Transverse colon (tissue), 4 donors: ENCODE measurements at regions not wholly inside any gene's neighbourhood (a gene's known extent, or its start where the extent isn't known, plus 50 kb on each side); places are given as distances from the start of the nearest gene placed in this dataset.
"Not testable (repeated sequence)": the region's sequence is repeated elsewhere in the genome, so short reads cannot be mapped to it uniquely, and the experiment has no call there.

Experiments used
- DNase-seq: peaks from one replicate; pipeline ENCODE4 v3.0.0-alpha.2; 2019
- H3K27ac ChIP-seq, 4 donors: fragments of 200-600 bp; sonication (generic); 2 replicates each; pipeline ENCODE4 v1.5.1; 2016 to 2018; ENCODE audit warnings: inconsistent platforms in 4 of 4
- H3K27me3 ChIP-seq: fragments of 200-600 bp; sonication (generic); 2 replicates; pipeline ENCODE4 v1.5.1; 2017; ENCODE audit warnings: inconsistent platforms
- H3K36me3 ChIP-seq, 4 donors: fragments of 200-600 bp; sonication (generic); 2 replicates each; pipeline ENCODE4 v1.5.1; 2017 to 2019; ENCODE audit warnings: inconsistent platforms in 4 of 4
- H3K4me1 ChIP-seq, 4 donors: fragments of 200-600 bp; sonication (generic); 2 replicates each; pipeline ENCODE4 v1.5.1; 2017 to 2020; ENCODE audit warnings: inconsistent platforms in 4 of 4
- H3K4me3 ChIP-seq, 4 donors: fragments of 200-600 bp; sonication (generic); 1 replicate in 1 of 4; 2 replicates in 3 of 4; pipeline versions ENCODE4 v1.5.1 to v1.6.1; 2017 to 2019; ENCODE audit warnings: inconsistent platforms in 4 of 4
- H3K9me3 ChIP-seq, 2 donors: fragments of 200-600 bp; sonication (generic); 2 replicates each; pipeline ENCODE4 v1.5.1; 2017 to 2019; ENCODE audit warnings: inconsistent platforms in 2 of 2
- CTCF ChIP-seq, 5 experiments: fragments of 200-600 bp in 3 of 5; fragments of 450-650 bp in 2 of 5; sonication (generic) in 3 of 5; IDR thresholded peaks; 1 replicate in 2 of 5; 2 replicates in 3 of 5; pipeline ENCODE4 v1.5.1; 2016 to 2017; ENCODE audit warnings: antibody characterized with exemption in 5 of 5, inconsistent platforms in 3 of 5, mild to moderate bottlenecking in 2 of 5, moderate library complexity in 1 of 5
- EP300 ChIP-seq: sonication (generic); formaldehyde crosslinking; IDR thresholded peaks from one replicate; pipeline ENCODE4 v1.6.1; 2017; ENCODE audit warnings: antibody characterized with exemption, low read depth
- POLR2A ChIP-seq: fragments of 450-650 bp; IDR thresholded peaks from one replicate; pipeline ENCODE4 v1.6.1; 2016; ENCODE audit warnings: antibody characterized with exemption, mild to moderate bottlenecking, moderate library complexity
- POLR2AphosphoS5 ChIP-seq, 3 donors: sonication (generic); formaldehyde crosslinking; IDR thresholded peaks; one replicate each; pipeline ENCODE4 v1.6.1; 2016; ENCODE audit warnings: antibody characterized with exemption in 3 of 3
- WGBS, 2 donors: methylation state at CpG; one replicate each; pipeline ENCODE4 v1.1.5; 2018; ENCODE audit warnings: low coverage in 1 of 2; 5-methylcytosine and 5-hydroxymethylcytosine counted together
- in situ Hi-C, 4 donors: fragments of 200-750 bp; cut with MboI; loops; one replicate each; pipeline versions ENCODE4 v1.15.0 to v1.15.1; 2017; ENCODE audit warnings: low sequenced_read_pairs in 3 of 4, low pct_ligation_motif_present in 1 of 4, low pct_unique_long_range_greater_than_20kb in 1 of 4
- intact Hi-C: fragments of 100-400 bp; cut with DNase I; formaldehyde crosslinking; loops from one replicate; pipeline ENCODE4 v1.15.1; 2023; ENCODE audit warnings: low total_unique reads

- no peaks in the 10 kb centered on the region for H3K4me1 ChIP-seq
- in situ Hi-C loops: no loop called here
- TF ChIP-seq POLR2AphosphoS5 (IDR thresholded peaks at IDR 0.05) (no peak), CTCF (IDR thresholded peaks at IDR 0.05) (no peak), EP300 (no peak), POLR2A (no peak)
- no peak for DNase-seq
- no peaks in the 10 kb centered on the region for H3K27me3 ChIP-seq
- no peaks in the 10 kb centered on the region for H3K36me3 ChIP-seq
- intact Hi-C loops: loop anchor here (5.0 kb wide), 1 partner anchor 783 kb away; no protein-coding TSS in a partner anchor
- no peak overlapping the region for H3K27ac ChIP-seq
- no peaks in the 10 kb centered on the region for H3K9me3 ChIP-seq
- H3K4me3 ChIP-seq: no peak overlapping the region
- 75 to 81% methylated on average over 1 of the region's 1 CpG for WGBS, 2 donors
These were observed 60.9 kb upstream of the CSRP2 start for GRCh38 chr12:76939701-76940100.

GRCh38 chr12:76936275-76937193 is 57.7 kb upstream of the CSRP2 start:
- in situ Hi-C loops: no loop called here
- no peaks in the 10 kb centered on the region for H3K9me3 ChIP-seq
- 82 to 94% methylated on average over 12 to 14 of the region's 14 CpGs for WGBS, 2 donors

GRCh38 chr12:76933392-76933791 is 54.6 kb upstream of the CSRP2 start:
- WGBS, 2 donors: 81 to 85% methylated on average over 3 to 4 of the region's 4 CpGs
- H3K27ac ChIP-seq, in situ Hi-C loops, H3K4me3 ChIP-seq, H3K4me1 ChIP-seq, H3K27me3 ChIP-seq, H3K9me3 ChIP-seq, H3K36me3 ChIP-seq, intact Hi-C loops, DNase-seq: not testable (repeated sequence)

More at GRCh38 chr12:76936275-76937193, 57.7 kb upstream of the CSRP2 start:
- DNase-seq: no peak
- H3K4me3 ChIP-seq: no peak overlapping the region
- no peak overlapping the region for H3K27ac ChIP-seq
- H3K27me3 ChIP-seq: no peaks in the 10 kb centered on the region
- intact Hi-C loops: loop anchor here (5.0 kb wide), 1 partner anchor 786 kb away; no protein-coding TSS in a partner anchor
- no peaks in the 10 kb centered on the region for H3K4me1 ChIP-seq
- TF ChIP-seq POLR2AphosphoS5 (IDR thresholded peaks at IDR 0.05): no peak
- TF ChIP-seq EP300: no peak
- TF ChIP-seq CTCF (IDR thresholded peaks at IDR 0.05): no peak
- no peak for TF ChIP-seq POLR2A
- H3K36me3 ChIP-seq: no peaks in the 10 kb centered on the region

- intact Hi-C loops: no loop called here
- WGBS, 2 donors: 50% methylated on average over 2 of the region's 2 CpGs
These were observed 50.7 kb upstream of the CSRP2 start for GRCh38 chr12:76929499-76929898.

More at GRCh38 chr12:76929499-76929898, 50.7 kb upstream of the CSRP2 start:
- Histone ChIP-seq H3K27me3 (no peaks in the 10 kb centered on the region), H3K27ac (no peak overlapping the region), H3K4me1 (no peaks in the 10 kb centered on the region), H3K36me3 (no peaks in the 10 kb centered on the region), H3K9me3 (no peaks in the 10 kb centered on the region), H3K4me3 (no peak overlapping the region)
- DNase-seq: no peak
- in situ Hi-C loops: no loop called here
- TF ChIP-seq CTCF (IDR thresholded peaks at IDR 0.05): no peak
- TF ChIP-seq POLR2AphosphoS5 (IDR thresholded peaks at IDR 0.05): no peak
- no peak for TF ChIP-seq POLR2A
- TF ChIP-seq EP300: no peak
